Activated CD8-positive, alpha-beta memory T cell treated with anti-CD3 and anti-CD28 coated beads, Interleukin-2, amount 50 U/mL, for 1 hour (primary cell): ENCODE measurements at regions not wholly inside any gene's neighbourhood (a gene's known extent, or its start where the extent isn't known, plus 50 kb on each side); places are given as distances from the start of the nearest gene placed in this dataset.

Experiments used
- DNase-seq: peaks from one replicate; pipeline ENCODE4 v3.0.0-alpha.2; 2020; ENCODE audit errors: extremely low read depth

DNA sequence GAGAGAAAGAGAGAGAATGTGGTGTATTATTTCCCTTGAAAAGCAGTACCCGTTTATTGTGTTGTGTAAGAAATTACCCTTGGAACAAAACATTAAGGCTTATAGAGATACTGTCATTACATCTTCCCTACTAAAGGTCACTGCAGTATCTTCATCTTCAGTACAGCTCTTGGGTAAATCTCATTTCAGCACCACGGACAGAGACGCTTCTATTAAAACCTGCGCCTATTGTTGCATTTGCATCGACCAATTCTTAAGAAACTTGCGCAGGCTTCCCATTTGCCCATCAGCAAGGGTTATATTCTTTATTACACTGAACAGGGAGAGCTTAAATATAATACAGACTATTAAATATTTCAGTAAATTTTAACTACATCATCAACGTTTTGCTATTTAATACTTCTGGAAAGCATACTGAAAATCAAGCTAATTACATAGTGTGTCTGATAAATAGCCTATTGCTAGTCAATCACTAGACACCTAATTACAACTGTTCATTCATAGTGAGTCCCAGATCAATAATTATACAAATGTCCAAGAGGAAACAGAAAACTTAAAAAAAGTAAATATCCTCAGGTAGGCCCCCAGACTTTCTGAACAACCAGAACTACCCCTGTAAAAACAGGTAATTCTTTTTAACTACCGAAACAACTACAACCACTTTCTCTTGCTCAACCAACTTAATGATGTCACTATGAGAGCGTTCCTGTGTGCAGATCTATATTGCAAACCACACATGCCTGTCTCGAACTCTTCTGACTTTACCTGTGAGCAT lies 350.6 kb downstream of the LIG4 start:
- DNase-seq: no peak

DNA sequence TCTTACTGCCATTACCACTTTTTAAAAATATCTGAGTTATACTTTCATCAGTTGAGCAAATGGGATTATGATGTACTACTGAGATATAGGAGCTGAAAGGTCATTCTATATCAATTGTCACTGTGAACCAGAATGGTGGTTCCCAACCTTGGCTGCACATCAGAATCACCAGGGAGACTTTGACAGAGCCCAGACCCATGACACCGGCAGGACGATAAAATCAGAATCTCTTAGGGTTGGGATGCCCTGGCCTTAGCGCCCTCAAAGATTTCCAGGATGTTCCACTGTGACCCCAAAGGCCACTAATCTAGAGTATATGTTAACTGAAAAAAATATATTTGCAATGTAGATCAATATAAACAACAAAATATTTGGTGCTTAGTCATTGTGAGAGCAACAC lies 355.1 kb downstream of the LIG4 start:
- DNase-seq: no peak

DNA sequence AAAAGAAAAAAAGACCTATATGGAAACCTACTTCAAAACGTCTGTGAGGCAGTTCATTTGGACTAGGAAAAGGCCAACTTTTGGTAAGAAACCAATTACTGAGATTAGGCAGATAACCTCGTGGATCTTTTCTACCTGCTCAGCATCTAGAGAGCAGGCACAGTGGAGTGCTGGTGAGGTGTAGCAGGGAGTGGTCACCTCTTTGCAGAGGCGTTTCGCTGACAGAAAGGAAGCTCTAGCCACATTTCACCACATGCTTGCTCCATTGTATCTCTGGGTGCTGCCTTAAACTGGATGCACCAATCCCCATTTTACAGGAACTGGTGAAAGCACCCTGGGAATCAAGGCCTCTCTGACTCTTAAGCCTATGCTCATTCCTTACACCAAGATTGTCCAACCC lies 360.5 kb downstream of the LIG4 start:
- DNase-seq: no peak

DNA sequence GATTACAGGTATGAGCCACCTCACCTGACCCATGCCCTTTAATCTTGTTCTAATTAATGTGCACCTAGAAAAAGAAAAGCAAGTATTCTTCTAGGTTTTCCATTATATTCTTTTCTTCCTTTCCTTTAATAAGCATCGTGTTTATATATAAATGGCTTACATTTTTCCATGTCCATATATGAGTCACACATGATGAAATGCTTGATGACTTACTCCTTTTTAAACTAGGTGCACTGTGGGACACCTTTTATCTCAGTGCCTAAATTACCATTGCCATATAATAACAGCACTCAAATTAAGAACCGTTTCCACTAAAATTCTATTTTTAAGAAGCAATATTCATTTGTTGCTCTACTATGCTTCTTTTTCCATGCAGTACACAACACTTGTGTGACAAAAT lies 363.3 kb downstream of the LIG4 start:
- DNase-seq: no peak

DNA sequence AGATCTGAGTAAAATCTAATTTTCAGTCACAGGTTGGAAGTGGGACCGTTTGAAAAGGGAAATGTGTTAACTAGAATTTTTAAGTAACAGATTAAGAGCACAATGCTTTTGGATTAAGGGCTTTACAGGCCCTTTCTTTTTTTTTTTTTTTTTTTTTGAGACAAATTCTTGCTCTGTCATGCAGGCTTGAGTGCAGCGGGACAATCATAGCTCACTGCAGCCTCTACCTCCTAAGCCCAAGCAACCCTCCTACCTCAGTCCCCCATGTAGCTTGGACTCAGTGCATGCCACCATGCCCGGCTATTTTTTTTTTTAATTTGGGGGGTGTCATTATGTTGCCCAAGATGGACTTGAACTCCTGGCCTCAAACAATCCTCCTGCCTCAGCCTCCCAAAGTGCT lies 363.7 kb downstream of the LIG4 start:
- no peak for DNase-seq

DNA sequence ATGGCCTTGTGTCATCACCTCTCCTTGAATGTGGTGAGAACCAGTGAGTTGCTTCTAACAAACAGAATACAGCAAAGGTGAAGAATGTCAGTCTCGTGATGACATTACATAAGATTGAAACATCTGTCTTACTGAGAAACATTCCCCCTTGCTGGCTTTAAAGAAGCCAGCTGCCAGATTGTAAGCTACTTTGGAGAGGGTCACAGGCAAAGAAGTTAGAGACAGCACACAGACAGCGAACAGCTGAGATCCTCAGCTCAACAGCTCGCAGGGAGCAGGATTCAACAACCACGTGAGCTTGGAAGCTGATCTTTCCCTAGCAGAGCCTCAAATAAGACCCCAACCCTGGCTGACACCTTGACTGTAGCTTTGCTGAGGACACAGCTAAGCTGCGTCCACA lies 367.9 kb downstream of the LIG4 start:
- no peak for DNase-seq

DNA sequence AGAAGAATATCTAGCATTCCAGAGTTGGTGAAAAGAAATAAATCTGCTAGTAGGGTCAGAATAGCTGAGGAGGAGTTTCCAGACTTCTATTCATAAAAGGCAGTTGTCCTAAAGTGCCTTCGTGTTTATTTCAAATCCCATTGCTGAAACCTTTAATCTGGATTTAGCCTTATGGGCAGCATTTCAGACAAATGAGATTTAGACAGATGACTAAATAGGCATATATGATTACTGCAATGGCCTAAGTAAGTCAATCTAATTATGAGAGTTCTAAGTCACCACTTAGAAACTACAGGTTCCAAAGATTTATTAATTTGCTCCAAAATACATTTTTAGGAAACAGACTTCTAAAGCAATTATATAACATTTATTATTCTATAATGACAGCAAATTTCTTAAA lies 368.7 kb downstream of the LIG4 start:
- no peak for DNase-seq

DNA sequence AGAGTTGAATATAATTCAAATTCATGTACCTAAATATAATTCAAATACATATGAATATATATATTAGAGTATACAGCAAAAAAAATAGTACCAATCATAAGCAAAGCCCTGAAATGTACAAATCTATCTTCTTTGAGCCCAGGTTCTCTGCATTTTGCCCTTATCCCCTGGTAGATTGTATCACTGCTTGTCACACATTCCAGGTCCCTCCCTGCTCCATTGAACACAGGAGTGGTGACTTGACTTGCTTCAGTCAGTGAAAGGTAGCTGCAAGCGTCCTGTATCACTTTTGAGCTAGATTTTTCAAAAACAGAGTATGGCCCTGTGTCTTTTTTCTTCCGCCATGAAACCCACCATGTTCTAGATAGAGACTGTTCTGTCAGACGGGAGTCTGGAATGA lies 369.4 kb downstream of the LIG4 start:
- no peak for DNase-seq

DNA sequence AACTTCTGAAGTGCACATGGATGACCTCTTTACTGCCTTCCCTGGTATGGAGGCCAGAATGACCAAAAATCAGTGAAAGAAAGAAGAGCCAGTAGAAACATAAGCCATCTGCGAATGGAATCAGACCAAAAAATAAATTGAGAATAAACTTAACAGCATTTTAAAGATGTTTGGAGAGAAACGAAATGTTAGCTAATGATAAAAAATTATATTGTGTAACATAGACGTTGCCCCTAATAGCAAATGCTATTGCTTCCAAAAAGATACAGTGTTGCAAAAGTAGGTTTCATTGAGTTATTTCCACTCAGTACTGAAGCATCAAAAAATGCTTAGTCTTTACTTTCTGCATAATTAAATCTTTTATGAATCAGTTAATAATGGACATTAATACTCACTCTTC lies 371.7 kb downstream of the LIG4 start:
- no peak for DNase-seq

DNA sequence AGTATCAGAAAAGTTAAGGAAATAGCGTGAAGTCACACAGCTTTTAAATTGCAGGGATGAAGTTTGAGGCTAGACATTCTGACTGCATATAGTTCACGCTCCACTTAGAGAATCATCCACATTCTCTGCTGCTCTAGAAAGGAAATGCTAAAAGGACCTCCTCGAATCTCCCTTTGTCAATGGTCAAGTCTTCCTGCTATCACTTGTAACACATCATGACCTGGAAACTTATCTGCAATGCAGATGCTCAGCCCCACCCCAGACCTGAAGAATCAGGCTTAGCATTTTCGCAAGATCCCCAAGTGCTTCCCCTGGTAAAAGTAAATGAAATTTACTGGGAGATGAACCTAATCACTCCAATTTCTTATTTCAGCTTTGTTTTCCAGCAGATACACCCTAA lies 372.1 kb downstream of the LIG4 start:
- DNase-seq: no peak

DNA sequence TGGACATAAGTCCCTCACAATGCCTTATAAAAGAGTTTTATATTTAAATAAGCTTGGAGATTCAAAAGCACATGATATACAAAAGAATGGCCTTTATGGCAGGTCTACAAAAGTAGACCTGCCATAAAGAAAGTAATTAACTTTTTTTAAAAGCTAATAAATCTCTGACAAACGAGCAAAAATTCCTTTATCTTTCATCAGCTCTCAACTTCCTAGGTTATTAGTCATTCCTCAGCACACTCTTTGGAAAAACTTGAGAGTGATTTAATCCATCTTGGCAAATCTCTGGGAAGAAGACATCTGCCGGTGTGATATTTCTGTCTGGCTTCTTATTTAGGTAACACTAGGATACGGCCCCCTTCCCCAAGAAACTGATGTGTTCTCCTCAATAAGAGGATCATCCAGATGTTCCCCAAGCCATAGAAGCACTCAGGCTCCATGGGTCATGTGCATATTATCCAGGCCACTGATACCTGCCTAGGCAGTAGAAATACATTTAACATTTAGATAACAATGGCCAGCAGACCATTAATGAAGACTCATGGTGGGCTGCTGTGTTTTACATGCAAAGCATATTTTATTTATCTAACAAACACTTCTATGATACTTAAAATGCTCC lies 372.7 kb downstream of the LIG4 start:
- no peak for DNase-seq

DNA sequence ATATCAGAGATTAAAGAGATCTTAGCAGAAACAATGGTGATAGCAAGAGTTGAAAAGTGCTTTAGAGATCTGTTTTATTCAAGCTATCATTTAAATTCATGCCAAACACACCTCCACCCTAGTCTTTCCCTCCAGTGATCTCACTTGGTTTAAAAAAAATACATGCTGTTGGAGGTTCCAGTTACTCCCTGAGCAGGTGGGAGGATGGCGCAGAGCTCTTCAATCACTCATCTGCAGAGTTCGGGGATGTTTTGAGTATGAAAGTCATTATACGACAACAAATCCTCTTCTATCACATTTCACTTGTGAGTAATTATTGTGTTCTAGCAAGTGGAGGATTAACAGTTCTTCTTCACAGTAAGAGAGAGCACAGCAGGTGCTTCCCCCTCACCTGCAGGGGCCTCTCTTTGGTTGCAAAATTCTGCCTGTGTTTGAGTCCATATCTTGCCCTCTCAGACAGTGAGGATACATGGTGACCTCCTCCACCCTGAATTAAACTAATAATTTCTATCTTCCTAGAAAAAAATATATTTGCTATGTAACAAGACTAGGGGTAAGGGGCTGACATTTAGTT lies 376.7 kb downstream of the LIG4 start:
- DNase-seq: no peak

DNA sequence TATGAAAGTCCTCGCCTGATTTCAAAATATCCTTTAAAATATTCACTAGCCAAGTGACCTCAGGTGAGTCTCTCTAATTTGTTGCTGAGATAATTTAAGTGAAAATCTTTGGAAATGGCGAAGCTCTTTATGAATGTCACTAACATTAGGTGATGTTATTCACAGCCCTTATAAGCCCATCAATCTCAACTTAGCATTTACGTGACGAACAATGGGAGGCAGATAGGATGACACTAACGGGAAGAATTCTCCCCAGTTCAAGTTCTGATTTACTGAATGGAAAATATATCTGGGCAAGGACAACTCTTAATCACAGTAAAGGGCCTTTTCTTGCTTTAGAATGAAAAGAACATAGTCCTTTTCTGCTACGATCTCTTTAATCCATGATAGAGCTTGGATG lies 378.7 kb downstream of the LIG4 start:
- DNase-seq: no peak

DNA sequence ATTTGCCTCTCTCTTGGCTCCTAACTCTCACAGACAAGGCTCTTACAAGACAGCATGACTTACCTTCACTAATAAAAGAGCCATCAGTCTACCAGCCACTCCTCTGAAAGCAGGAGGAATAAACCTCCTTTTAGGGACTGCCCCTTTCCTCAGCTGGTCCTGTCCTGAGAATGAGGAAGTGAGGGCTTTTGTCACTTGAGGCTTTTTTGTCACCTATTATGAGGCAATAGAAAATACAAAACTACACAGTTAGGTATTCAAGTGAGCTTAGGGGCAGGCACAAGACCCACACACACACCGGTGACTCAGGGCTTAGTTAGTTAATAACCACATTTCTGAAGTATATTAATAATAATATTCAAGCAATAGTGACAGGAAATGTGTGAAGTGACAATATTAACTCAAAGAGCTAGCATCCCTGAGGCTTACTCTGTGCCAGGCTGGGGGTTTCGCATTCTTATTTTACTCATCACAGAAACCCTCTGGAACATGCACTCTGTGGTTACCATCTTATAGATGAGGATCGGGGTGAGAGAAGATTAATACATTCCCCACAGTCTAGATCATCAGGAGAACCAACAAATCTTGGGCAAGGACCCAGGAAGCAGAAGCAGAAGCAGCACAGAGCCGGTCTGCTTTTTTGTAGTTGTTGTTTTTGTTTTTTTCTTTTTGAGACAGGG lies 379.9 kb downstream of the LIG4 start:
- DNase-seq: no peak

DNA sequence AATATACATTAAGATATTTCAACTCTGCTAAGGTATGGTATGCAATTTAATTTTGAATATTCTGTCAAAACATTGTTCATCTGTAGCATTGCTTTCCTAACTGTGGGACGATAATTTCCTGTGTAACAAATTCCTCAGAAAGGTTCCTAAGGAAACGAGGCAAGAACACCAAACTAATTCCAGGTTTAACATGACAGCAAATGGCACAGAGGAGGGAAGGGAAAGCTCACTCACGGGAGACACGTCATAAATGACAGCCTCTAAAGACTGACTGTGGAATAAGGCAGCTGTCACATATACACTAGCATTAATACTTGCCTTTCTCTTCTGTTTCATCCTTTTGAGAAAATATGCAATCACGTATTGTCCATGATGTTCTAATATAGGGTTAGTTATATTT lies 380.6 kb downstream of the LIG4 start:
- no peak for DNase-seq

DNA sequence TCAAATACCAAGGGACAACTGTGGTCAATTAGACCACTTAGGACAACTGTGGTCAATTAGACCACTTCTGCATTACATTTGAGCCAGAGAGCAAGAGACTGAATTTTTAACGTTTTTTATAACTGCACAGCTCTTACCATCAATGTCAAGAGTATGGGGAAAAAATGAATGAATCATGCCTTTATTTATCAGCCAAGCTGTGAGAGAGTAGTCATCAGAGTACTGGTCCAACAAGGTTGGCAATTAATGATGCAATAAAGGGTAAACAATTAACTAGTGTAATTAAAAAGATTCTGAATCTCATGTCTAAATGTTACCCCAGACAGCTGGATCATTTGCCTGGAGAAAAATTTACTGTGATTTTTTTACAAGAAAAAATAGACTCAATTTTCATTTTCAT lies 381.1 kb downstream of the LIG4 start:
- DNase-seq: no peak

DNA sequence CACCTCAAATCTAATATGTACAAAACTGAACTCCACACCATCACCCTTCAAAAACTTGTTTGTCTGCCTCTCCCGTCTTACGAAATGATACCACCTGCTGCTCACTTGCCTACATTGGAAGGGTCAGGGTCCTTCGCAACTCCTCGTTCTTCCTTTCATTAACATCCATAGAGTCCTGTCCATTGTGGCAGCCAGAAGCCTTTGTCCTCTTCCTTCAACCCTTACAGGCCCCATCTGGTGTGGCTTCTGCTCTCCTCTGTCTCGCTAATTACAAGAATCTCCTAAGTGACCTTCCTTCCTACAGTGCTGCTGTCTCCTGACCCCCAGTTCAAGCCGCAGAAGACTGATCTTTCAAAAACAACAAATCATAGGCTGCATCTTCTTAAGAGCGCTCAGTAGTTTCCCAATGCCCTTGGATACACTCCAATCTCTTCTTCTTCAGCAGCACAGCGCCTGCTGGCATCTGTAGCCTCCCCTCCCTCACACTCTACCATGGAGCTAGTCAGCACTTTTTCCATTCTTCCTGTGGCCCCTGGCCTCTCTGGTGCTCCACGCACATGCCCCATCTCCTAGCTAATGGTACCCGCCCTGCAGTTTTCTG lies 382.7 kb downstream of the LIG4 start:
- no peak for DNase-seq

DNA sequence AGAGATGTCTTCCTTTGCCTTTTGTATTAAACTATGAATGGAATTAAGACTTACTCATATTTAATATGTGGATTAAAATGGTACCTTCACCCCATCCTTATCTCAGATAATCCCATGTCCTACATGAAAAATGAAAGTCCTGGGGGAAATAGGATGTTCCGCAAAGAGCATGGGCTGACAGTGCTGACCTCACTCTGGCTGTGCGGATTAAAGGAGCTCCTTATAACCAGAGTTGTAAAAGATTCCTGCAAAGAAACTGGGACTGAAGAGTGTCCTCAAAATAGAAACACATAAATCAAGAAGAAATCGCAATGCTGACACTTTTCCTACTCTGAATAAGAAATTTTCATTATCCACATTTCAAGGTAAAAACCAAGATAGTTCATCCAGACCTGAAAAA lies 384.5 kb downstream of the LIG4 start:
- DNase-seq: no peak

DNA sequence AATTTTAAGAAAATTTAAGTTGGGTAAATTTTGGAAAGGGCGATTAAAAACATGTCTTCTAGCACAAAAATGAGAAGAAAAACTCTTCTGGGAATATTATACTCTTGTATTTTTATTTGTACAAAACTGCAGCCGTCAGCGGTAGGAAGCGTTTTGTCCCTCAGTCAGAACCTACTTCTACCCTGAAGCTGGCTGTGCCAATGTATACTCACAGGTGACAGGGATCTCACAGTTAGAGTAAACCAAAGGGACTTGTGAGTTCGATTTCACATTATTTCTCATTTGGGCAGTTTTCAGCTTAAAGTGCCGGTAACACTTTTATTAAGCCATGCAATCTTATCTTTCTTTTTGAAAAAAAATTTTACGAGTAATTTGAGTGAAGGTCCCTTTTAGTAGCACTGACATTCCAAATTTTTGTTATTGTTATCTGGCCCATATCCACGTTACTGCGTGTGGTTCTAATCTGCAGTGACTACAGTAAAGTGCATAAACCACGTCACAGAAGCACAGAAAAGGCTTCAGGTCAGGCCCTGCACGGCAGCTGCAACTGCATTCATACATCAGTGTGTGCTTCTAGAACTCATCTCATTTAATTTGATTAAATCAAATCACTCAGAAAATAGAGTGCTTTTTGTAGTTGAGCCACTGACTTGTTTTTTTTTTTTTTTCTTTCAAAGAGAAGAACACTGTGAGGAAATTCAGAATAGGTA lies 387.3 kb downstream of the LIG4 start:
- no peak for DNase-seq

DNA sequence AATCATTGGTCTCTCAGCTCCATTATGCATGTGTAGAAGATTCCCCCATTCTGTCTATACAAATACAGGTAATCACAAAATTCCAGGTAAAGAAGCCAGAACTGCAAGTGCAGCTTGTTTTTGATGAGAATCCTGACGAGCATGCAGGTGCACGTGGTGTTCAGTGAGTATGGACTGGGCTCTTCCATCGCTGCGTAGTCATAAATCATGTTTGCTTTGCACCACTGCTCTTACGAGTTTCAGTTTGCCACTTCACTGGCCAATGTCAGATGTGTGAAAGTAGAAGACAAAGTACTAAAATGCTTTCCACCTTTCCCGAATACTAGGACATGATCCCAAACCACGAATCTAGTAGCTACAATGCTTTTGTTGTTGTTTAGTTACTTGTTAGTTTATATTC lies 390.7 kb downstream of the LIG4 start:
- DNase-seq: no peak

DNA sequence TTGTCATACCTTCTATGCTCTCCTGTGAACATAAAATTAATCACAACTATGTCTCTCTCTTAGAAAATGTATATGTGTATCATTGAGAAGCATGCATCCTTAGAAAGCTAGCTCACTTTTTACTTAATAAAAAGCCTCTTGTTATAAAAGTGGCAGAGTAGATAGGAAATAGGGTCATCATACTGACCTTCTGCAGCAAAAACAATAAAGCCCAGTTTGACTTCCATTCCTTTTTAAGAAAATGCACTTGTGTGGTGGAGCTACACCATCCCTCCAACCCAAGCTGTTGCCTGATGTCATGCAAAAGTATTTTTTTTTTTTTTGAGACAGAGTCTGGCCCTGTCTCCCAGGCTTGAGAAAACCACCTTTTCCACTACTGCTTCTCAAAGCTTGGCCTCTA lies 393.3 kb downstream of the LIG4 start:
- no peak for DNase-seq

DNA sequence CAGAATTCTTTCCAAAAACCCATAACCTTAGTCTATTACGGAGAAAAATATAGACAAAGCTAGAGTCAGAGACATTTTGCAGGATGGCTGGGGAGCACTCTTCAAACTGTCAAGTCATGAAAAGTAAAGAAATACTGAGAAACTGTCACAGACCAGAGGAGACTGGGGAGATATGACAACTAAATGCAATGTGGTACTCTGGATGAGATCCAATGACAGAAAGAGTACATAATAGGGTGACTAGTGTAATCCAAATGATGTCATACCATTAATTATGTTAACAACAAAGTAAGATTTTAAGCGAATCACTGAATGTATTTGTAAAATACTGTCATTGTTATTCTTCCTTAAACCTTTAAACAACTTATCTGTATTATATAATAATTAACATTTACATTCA lies 393.8 kb downstream of the LIG4 start:
- no peak for DNase-seq
